Keratinocyte (primary cell): ENCODE measurements at regions not wholly inside any gene's neighbourhood (a gene's known extent, or its start where the extent isn't known, plus 50 kb on each side); places are given as distances from the start of the nearest gene placed in this dataset.

Source experiments
- CTCF ChIP-seq, 3 experiments: IDR thresholded peaks in 1 of 3; conservative IDR thresholded peaks in 1 of 3; optimal IDR thresholded peaks in 1 of 3; 2 replicates in 2 of 3; 3 replicates in 1 of 3; pipeline versions ENCODE3 to v1.5.1; 2011; ENCODE audit warnings: low read length in 3 of 3, mild to moderate bottlenecking in 3 of 3, moderate library complexity in 2 of 3, control low read depth in 1 of 3, inconsistent platforms in 1 of 3; ENCODE audit not compliant: insufficient read depth in 2 of 3; ENCODE audit errors: extremely low read depth in 1 of 3
- EZH2 ChIP-seq: IDR thresholded peaks from one replicate; pipeline ENCODE4 v1.6.1; 2012; ENCODE audit warnings: inconsistent platforms, mild to moderate bottlenecking, low read length, moderate library complexity

- TF ChIP-seq EZH2 (no peak), CTCF (optimal IDR thresholded peaks at IDR 0.05 in 1 of 3, IDR thresholded peaks at IDR 0.05 in 1 of 3, conservative IDR thresholded peaks at IDR 0.05 in 1 of 3; ENCODE audit: extremely low read depth in 1 of 3, insufficient read depth in 2 of 3, low read length in 3 of 3) (no peak)
These were observed 469.6 kb upstream of the PPP2R3A start for GRCh38 chr3:135495891-135496290.
